ENCODE measurements at regions not wholly inside any gene's neighbourhood (a gene's known extent, or its start where the extent isn't known, plus 50 kb on each side); places are given as distances from the start of the nearest gene placed in this dataset.
"Not testable (repeated sequence)": the region's sequence is repeated elsewhere in the genome, so short reads cannot be mapped to it uniquely, and the experiment has no call there.

- TF ChIP-seq CTCF (IDR thresholded peaks at IDR 0.05; ENCODE audit: insufficient read depth, low read length, poor library complexity, severe bottlenecking): no peak
- no peak for TF ChIP-seq EZH2phosphoT487 (conservative IDR thresholded peaks at IDR 0.05; ENCODE audit: low read length)
- Histone ChIP-seq H3K9me3 (ENCODE audit: insufficient read depth, low read length) (no peaks in the 10 kb centered on the region), H2AFZ (ENCODE audit: low read depth, low read length, severe bottlenecking) (no peak overlapping the region), H3K27ac (ENCODE audit: low read depth, low read length) (no peak overlapping the region), H4K20me1 (ENCODE audit: low read depth, low read length) (no peaks in the 10 kb centered on the region), H3K79me2 (ENCODE audit: insufficient read depth, low read length) (no peaks in the 10 kb centered on the region), H3K36me3 (ENCODE audit: low read length) (no peaks in the 10 kb centered on the region), H3K9me2 (replicated peaks; ENCODE audit: insufficient read depth, low read length) (no peaks in the 10 kb centered on the region), H3K4me2 (ENCODE audit: low read depth, low read length, poor library complexity, severe bottlenecking) (no peak overlapping the region), H3F3A (ENCODE audit: insufficient read depth) (no peaks in the 10 kb centered on the region), H3K27me3 (ENCODE audit: low read length) (no peaks in the 10 kb centered on the region), H3K4me3 (ENCODE audit: insufficient read depth, low read length, poor library complexity, severe bottlenecking) (no peak overlapping the region), H3K9ac (ENCODE audit: low read length) (no peak overlapping the region)
Observed at GRCh38 chr3:174480767-174481166, 378.4 kb upstream of the NAALADL2 start.

GRCh38 chr3:174482541-174482940 is 376.6 kb upstream of the NAALADL2 start:
- Histone ChIP-seq H3K9me3 (ENCODE audit: insufficient read depth, low read length) (no peaks in the 10 kb centered on the region), H3F3A (ENCODE audit: insufficient read depth) (no peaks in the 10 kb centered on the region), H3K36me3 (ENCODE audit: low read length) (no peaks in the 10 kb centered on the region), H3K4me2 (ENCODE audit: low read depth, low read length, poor library complexity, severe bottlenecking) (no peak overlapping the region), H3K27me3 (ENCODE audit: low read length) (no peaks in the 10 kb centered on the region), H4K20me1 (ENCODE audit: low read depth, low read length) (no peaks in the 10 kb centered on the region), H3K27ac (ENCODE audit: low read depth, low read length) (no peak overlapping the region), H3K9ac (ENCODE audit: low read length) (no peak overlapping the region), H3K9me2 (replicated peaks; ENCODE audit: insufficient read depth, low read length) (no peaks in the 10 kb centered on the region), H3K4me3 (ENCODE audit: insufficient read depth, low read length, poor library complexity, severe bottlenecking) (no peak overlapping the region), H3K79me2 (ENCODE audit: insufficient read depth, low read length) (no peaks in the 10 kb centered on the region), H2AFZ (ENCODE audit: low read depth, low read length, severe bottlenecking) (no peak overlapping the region)
- TF ChIP-seq CTCF (IDR thresholded peaks at IDR 0.05; ENCODE audit: insufficient read depth, low read length, poor library complexity, severe bottlenecking): no peak
- no peak for TF ChIP-seq EZH2phosphoT487 (conservative IDR thresholded peaks at IDR 0.05; ENCODE audit: low read length)

- TF ChIP-seq EZH2phosphoT487 (conservative IDR thresholded peaks at IDR 0.05; ENCODE audit: low read length) (no peak), CTCF (IDR thresholded peaks at IDR 0.05; ENCODE audit: insufficient read depth, low read length, poor library complexity, severe bottlenecking) (no peak)
- no peaks in the 10 kb centered on the region for H3K36me3 ChIP-seq (ENCODE audit: low read length)
Observed at GRCh38 chr3:174483254-174483653, 375.9 kb upstream of the NAALADL2 start.

GRCh38 chr3:174483856-174484255 is 375.3 kb upstream of the NAALADL2 start:
- not testable (repeated sequence) for H2AFZ ChIP-seq (ENCODE audit: low read depth, low read length, severe bottlenecking); H4K20me1 ChIP-seq (ENCODE audit: low read depth, low read length); H3F3A ChIP-seq (ENCODE audit: insufficient read depth); H3K9me3 ChIP-seq (ENCODE audit: insufficient read depth, low read length); H3K36me3 ChIP-seq (ENCODE audit: low read length); H3K79me2 ChIP-seq (ENCODE audit: insufficient read depth, low read length); H3K27ac ChIP-seq (ENCODE audit: low read depth, low read length); H3K9ac ChIP-seq (ENCODE audit: low read length); H3K4me3 ChIP-seq (ENCODE audit: insufficient read depth, low read length, poor library complexity, severe bottlenecking); H3K9me2 ChIP-seq (replicated peaks; ENCODE audit: insufficient read depth, low read length); H3K4me2 ChIP-seq (ENCODE audit: low read depth, low read length, poor library complexity, severe bottlenecking); H3K27me3 ChIP-seq (ENCODE audit: low read length)

More at GRCh38 chr3:174483254-174483653, 375.9 kb upstream of the NAALADL2 start:
- H3F3A ChIP-seq (ENCODE audit: insufficient read depth): no peaks in the 10 kb centered on the region
- H3K27ac ChIP-seq (ENCODE audit: low read depth, low read length): no peak overlapping the region
- H3K9me3 ChIP-seq (ENCODE audit: insufficient read depth, low read length): no peaks in the 10 kb centered on the region
- no peaks in the 10 kb centered on the region for H3K79me2 ChIP-seq (ENCODE audit: insufficient read depth, low read length)
- H3K27me3 ChIP-seq (ENCODE audit: low read length): no peaks in the 10 kb centered on the region
- H3K9ac ChIP-seq (ENCODE audit: low read length): no peak overlapping the region
- H3K4me2 ChIP-seq (ENCODE audit: low read depth, low read length, poor library complexity, severe bottlenecking): no peak overlapping the region
- H3K4me3 ChIP-seq (ENCODE audit: insufficient read depth, low read length, poor library complexity, severe bottlenecking): no peak overlapping the region
- H4K20me1 ChIP-seq (ENCODE audit: low read depth, low read length): no peaks in the 10 kb centered on the region
- no peaks in the 10 kb centered on the region for H3K9me2 ChIP-seq (replicated peaks; ENCODE audit: insufficient read depth, low read length)
- H2AFZ ChIP-seq (ENCODE audit: low read depth, low read length, severe bottlenecking): no peak overlapping the region
